GM18909 (cell line): ENCODE measurements at regions not wholly inside any gene's neighbourhood (a gene's known extent, or its start where the extent isn't known, plus 50 kb on each side); places are given as distances from the start of the nearest gene placed in this dataset.

ENCODE experiments used
- ATAC-seq: cut with Tn5 transposase; IDR thresholded peaks from one replicate; pipeline ENCODE4 v1.9.1; 2021; ENCODE audit warnings: mild to moderate bottlenecking; ENCODE audit not compliant: unreplicated experiment, poor library complexity

DNA sequence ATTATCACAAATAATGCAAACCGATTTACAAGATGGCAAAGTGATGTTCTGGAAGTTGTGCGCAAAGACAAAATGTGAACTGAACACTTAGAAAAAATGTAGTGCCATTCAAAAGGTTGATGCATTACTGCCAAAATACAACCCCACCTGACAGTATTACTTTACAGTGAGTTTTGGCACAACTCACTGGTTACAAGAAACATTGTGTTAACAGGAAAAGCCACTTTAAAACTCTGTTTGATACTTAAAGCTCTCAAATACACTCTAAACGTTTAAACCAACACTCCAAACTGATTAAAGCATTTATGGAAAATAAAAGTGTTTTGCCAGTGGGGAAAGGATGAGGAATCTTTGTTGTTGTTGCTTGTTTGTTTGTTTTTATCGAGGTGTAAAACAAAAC lies 173.4 kb upstream of the SATB2 start:
- ATAC-seq = no peak

GRCh38 chr2:199629301-199629700 lies 171.6 kb upstream of the SATB2 start:
- no peak for ATAC-seq

GRCh38 chr2:199627417-199627816 lies 169.7 kb upstream of the SATB2 start:
- no peak for ATAC-seq

- no peak for ATAC-seq
Measured at GRCh38 chr2:199624958-199625357, 167.2 kb upstream of the SATB2 start.

DNA sequence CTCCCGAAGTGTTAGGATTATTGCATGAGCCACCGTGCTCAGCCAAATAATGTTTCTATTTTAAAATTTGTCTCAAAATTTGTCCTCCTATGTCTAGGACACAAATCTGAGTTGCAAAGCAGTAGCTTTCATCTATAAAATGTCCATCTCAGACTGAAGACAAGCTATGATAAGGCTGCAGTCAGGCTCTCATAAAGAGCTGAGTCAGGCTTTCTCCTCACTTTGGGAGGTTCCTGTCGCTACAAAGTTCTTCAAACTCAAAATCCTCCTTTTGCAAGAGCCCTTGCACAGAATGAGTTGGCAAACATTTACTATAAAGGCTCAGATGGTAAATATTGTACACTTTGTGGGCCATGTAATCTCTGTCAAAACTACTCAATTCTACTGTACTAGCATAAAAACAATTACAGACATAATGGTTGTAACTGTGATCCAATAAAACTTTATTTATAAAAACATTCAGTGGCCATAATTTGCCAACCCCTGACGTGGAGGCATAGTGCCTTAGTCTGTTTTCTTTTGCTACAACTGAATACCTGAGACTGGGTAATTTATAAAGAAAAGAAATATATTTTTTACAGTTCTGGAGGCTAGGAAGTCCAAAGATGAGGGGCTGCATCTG lies 154.9 kb upstream of the SATB2 start:
- ATAC-seq = no peak

- ATAC-seq = no peak
Measured at GRCh38 chr2:199607914-199608313, 150.2 kb upstream of the SATB2 start.

GRCh38 chr2:199606193-199606780 lies 148.5 kb upstream of the SATB2 start:
- no peak for ATAC-seq

DNA sequence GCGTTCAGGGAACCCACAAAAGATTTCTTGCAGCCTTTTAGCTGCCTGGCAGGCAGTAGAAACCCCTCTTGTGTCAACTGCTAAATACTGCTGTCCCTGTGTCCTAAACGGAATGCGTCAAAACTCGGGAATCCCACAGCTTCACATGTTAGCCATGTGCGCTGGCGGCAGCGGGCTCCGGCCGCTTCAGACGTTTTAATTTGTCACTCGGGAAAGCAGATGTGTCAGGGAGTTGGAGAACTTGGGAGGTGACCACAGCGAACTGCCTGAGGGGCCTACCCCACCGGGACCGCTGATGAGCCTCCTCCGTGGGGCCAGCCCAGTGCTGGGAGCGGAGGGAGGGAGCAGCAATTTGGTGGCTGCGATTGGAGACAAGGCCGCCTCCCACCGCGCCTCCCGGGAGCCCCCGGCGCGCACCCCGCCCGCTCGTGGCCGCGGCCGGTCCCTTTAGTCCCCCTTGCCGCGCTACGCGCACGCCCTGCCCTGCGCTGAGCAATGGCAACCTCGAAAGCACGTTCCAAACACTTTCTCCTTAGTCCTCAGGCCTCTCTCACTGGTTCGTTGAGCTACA lies 146.1 kb upstream of the SATB2 start:
- ATAC-seq = no peak

DNA sequence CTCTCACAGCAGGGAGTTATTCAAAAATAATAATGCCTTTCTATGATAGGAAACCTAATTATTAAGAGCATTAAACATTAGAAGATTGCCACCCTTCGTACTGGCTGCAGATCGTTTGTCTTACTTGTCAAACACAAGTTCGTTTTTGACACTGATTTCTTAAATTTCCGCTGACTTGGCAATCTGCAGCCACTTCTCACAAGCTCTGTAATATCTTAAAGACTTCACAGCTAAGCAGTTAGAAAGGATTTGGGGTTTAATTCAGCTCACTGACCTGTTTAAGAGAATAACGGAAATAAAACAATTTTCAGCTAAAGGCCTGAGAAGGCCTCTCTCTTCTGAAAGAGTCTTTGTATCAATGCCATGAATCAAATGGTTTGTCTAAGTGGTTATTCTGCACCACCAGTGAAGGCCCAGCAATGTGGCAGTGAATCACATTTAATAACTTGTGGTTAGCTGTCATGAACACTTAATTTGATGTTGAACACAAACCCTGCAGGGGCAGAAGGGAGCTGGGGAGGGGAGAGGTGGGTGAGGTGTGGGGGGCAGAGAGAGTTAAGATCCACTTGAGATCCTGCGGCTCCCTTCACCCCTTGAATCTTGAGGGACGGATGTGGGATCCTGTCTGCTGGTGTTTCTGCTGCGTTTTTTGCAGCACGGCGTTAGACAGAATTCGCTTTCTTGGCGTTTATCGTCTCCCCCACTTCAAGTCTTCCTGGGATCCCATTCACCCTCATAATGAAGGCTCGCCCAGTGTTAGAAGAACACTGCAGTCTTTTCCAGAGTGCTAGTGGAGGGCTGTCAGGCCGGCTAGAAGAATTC lies 145.4 kb upstream of the SATB2 start:
- ATAC-seq = no peak

DNA sequence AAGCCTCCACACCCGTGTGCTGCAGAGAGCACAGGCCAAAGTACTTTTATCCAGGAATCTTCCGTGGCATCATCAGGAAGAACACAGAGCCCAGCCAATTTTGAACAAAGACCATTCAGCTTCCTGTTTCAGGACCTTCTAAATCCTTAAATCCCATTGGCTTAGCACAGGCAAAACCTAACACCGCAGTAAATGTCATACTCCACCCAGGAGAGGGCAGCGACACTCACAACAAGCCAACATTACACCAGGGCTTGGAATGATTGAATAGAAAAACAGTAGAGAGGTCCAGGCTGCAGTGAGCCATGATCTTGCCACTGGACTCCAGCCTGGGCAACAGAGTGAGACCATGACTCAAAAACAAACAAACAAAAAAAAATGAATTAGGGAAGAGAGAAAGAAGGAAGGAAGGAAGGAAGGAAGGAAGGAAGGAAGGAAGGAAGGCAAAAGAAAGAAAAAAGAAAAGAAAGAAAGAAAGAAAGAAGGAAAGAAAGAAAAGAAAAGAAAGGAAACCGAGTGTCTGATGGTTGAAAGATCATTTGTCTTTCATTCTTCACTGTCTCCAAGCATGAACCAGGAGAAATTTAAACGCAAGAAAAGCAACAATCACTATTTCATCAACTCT lies 144.6 kb upstream of the SATB2 start:
- no peak for ATAC-seq

- ATAC-seq = no peak
Measured at GRCh38 chr2:199596549-199596948, 138.8 kb upstream of the SATB2 start.

DNA sequence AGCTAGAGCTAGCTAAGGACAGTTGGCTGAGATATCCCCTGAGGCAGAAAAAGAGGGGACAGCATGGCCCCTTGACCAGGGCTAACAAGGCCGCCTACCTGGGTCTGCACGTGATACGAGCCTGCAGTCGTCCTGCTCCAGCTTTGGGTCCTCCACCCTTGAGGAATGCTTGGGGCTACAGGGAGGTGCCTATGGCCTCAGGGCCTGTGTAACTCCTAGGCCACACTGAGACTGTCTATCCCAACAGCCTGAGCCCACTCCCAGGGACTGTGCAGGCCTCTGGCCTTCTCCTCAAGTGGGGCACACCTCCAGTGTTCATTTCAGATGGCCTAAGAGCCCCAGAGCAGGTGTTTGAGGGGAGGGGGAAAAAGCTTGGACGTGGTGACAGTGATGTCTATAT lies 136.7 kb upstream of the SATB2 start:
- no peak for ATAC-seq

DNA sequence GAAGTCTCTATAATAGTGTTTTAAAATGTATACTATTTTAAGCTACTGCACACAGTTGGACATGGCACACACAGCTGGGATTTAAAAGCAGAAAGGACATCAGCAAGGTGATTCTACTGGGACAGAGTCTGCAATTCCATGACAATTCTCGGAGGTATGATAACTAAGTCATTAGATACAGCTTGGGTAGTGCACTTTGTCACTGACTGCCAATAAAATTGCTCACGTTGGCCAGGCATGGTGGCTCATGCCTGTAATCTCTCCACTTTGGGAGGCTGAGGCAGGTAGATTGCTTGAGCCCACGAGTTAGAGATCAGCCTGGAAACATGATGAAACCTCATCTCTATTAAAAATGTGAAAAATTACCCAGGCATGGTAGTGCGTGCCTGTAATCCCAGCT lies 134.1 kb upstream of the SATB2 start:
- no peak for ATAC-seq

GRCh38 chr2:199590321-199591203 lies 132.8 kb upstream of the SATB2 start:
- ATAC-seq = no peak

DNA sequence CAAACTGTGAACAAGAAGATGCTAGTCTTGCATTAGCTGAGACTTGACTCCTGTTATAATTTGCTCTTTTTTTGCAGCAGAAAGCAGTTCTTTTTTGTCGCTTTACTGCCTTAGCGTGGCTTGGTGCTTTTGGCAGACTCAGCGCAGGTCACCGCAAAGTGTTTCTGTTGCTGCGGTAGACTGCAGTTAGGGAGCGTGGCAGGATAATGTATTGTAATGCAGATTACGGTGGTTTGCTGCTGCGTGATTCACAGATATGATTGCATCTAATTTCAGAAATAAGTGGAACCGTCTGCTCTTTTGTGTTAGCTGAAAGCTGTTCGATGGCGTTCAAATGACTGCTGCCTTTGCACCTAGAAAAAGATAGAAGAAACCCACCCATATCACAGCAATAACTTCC lies 131.6 kb upstream of the SATB2 start:
- no peak for ATAC-seq

DNA sequence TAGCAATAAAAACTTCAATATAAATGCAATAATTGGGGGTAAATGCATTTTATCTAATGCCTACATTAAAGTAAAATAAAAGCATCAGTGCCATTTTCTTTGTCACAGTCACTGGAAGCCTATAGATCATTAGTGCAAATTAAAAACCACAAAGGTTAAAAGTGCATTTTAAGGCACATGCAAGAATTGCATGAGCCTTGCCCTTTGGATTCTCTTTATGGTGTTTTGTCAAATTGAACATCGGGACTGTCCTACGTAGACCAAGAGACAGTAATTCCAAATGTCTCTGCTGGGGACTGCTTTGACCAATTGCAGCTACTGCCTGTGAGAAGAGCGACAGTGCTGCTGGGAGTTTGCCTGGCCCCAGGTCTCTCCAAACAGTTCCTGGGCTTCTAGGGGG lies 130.3 kb upstream of the SATB2 start:
- no peak for ATAC-seq

DNA sequence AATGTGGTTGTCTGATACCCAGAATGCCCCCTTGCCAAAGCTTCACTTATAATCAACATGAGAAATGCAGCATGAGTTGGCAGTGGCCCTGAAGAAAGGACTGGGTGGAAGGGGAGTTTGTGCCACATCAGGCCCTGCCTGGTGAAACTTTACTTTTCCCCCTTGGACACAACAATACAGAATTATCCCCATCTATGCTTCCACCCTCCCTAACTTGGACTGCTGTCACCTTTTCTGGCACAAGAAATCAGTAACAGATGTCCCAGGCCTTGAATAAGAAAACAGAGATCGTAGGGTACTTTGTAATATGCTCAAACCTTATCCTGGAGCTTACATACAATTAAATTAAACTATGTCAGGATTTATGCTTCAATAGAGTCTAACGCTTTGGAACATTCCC lies 128.9 kb upstream of the SATB2 start:
- no peak for ATAC-seq

- ATAC-seq = no peak
Measured at GRCh38 chr2:199583676-199584075, 125.9 kb upstream of the SATB2 start.

DNA sequence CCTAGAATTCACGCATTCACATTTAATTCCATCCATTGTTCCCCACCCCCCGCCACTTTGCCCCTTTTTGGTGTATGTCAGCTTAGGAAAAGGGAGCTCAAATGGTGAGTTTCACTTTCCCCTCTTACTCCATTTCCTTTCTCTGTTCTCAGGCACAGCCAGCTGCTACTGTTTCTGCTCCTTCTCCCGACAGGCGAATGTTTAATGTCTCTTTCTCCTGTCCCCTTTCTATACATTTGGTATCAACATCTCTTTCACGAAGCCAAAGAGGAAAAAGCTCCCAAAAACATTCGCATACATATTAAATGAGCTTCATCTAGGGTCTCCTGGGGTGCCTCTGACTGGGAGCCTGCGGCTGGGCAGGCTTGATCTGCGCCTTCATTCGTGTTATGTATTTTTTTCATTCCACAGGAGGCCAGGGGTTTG lies 124.2 kb upstream of the SATB2 start:
- no peak for ATAC-seq

DNA sequence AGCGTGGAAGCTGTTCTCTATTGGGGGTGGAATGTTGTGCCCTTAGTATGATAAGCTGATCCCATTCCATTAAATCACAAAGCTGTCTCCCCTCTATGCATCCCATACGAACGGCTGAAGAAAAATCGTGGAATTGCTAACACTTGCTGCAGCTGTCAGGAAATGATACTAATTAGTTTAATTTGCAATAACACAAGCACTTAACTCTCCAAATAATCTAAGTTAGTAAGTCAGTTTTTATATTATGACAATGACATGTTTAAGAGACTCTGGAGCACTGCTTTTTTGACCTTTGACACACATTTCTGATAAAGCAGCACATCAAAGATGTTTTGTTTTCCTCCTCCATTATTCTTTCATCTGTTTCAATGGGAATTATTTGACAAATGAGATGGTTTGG lies 123.7 kb upstream of the SATB2 start:
- no peak for ATAC-seq
